HEK293T (cell line): ENCODE measurements at regions not wholly inside any gene's neighbourhood (a gene's known extent, or its start where the extent isn't known, plus 50 kb on each side); places are given as distances from the start of the nearest gene placed in this dataset.
"Not testable (repeated sequence)": the region's sequence is repeated elsewhere in the genome, so short reads cannot be mapped to it uniquely, and the experiment has no call there.

ENCODE experiments used
- CTCF ChIA-PET: fragments of 350-600 bp; formaldehyde crosslinking; extraction: SDS; loops from one replicate; lab custom pipeline; 2021; ENCODE audit warnings: antibody characterized with exemption, inconsistent platforms; lab: Yijun Ruan, JAX
- POLR2A ChIA-PET: fragments of 350-600 bp; formaldehyde crosslinking; extraction: SDS; loops from one replicate; lab custom pipeline; 2020; ENCODE audit warnings: antibody characterized with exemption, inconsistent platforms; lab: Yijun Ruan, JAX
- DNase-seq: peaks from one replicate; pipeline ENCODE4 v3.0.0; 2012; ENCODE audit warnings: mixed read lengths; ENCODE audit errors: extremely low spot score
- ARNT ChIP-seq: fragments of 450-650 bp; IDR thresholded peaks from 2 replicates; pipeline ENCODE4 v1.6.1; 2017; ENCODE audit warnings: mild to moderate bottlenecking
- BHLHE40 ChIP-seq: fragments of 450-650 bp; IDR thresholded peaks from 2 replicates; pipeline ENCODE4 v1.6.1; 2016; ENCODE audit warnings: mild to moderate bottlenecking, moderate library complexity, borderline replicate concordance
- CTBP1 ChIP-seq: fragments of 450-650 bp; IDR thresholded peaks from 2 replicates; pipeline ENCODE4 v1.6.1; 2016; ENCODE audit warnings: borderline replicate concordance
- ELF4 ChIP-seq: fragments of 450-650 bp; IDR thresholded peaks from 2 replicates; pipeline ENCODE4 v1.6.1; 2017; ENCODE audit warnings: antibody characterized with exemption
- FOXA1 ChIP-seq: fragments of 450-650 bp; IDR thresholded peaks from 2 replicates; pipeline ENCODE4 v1.6.1; 2016; ENCODE audit warnings: mild to moderate bottlenecking
- FOXK2 ChIP-seq: fragments of 450-650 bp; IDR thresholded peaks from 2 replicates; pipeline ENCODE4 v1.6.1; 2016; ENCODE audit warnings: mild to moderate bottlenecking
- FOXM1 ChIP-seq: fragments of 450-650 bp; IDR thresholded peaks from 2 replicates; pipeline ENCODE4 v1.6.1; 2017; ENCODE audit warnings: mild to moderate bottlenecking, borderline replicate concordance
- HDGF ChIP-seq: fragments of 450-650 bp; IDR thresholded peaks from 2 replicates; pipeline ENCODE4 v1.6.1; 2017; ENCODE audit warnings: antibody characterized with exemption, borderline replicate concordance
- L3MBTL2 ChIP-seq: fragments of 450-650 bp; conservative IDR thresholded peaks from 2 replicates; pipeline ENCODE4 v1.6.1; 2016; ENCODE audit warnings: mild to moderate bottlenecking
- LEF1 ChIP-seq: fragments of 450-650 bp; IDR thresholded peaks from 2 replicates; pipeline ENCODE4 v1.6.1; 2017; ENCODE audit warnings: mild to moderate bottlenecking, borderline replicate concordance
- NFRKB ChIP-seq: fragments of 450-650 bp; IDR thresholded peaks from 2 replicates; pipeline ENCODE4 v1.6.1; 2016; ENCODE audit warnings: mild to moderate bottlenecking, moderate library complexity
- PKNOX1 ChIP-seq: fragments of 450-650 bp; IDR thresholded peaks from 2 replicates; pipeline ENCODE4 v1.6.1; 2016
- SP1 ChIP-seq: fragments of 450-650 bp; IDR thresholded peaks from 2 replicates; pipeline ENCODE4 v1.6.1; 2017
- SUZ12 ChIP-seq: fragments of 450-650 bp; IDR thresholded peaks from 2 replicates; pipeline ENCODE4 v1.6.1; 2016; ENCODE audit warnings: mild to moderate bottlenecking
- TARDBP ChIP-seq: fragments of 450-650 bp; IDR thresholded peaks from 2 replicates; pipeline ENCODE4 v1.6.1; 2016
- ZNF384 ChIP-seq: fragments of 450-650 bp; IDR thresholded peaks from 2 replicates; pipeline ENCODE4 v1.6.1; 2016

GRCh38 chr18:59980188-59980637 lies 80.4 kb downstream of the PMAIP1 start:
- ChIA-PET POLR2A (interaction anchor here (1.4 kb wide), 1 partner anchor 80 kb away, joined by 3 read pairs; no protein-coding TSS in a partner anchor), CTCF (interaction anchor here (1.1 kb wide), 1 partner anchor 16 kb away, joined by 3 read pairs; no protein-coding TSS in a partner anchor)
- no peak for DNase-seq
- no peak for TF ChIP-seq CTBP1
- TF ChIP-seq TARDBP = no peak
- TF ChIP-seq FOXA1 = no peak
- TF ChIP-seq PKNOX1 = no peak
- TF ChIP-seq ARNT = no peak
- no peak for TF ChIP-seq HDGF
- no peak for TF ChIP-seq L3MBTL2
- TF ChIP-seq NFRKB = no peak
- TF ChIP-seq SP1 = no peak
- no peak for TF ChIP-seq ZNF384
- no peak for TF ChIP-seq ELF4
- no peak for TF ChIP-seq BHLHE40
- no peak for TF ChIP-seq LEF1

GRCh38 chr18:59971871-59972428 lies 72.2 kb downstream of the PMAIP1 start:
- TF ChIP-seq ZNF384 (no peak), NFRKB (no peak), HDGF (no peak), FOXM1 (no peak), FOXK2 (no peak), PKNOX1 (no peak), LEF1 (no peak), ELF4 (no peak), ARNT (no peak), FOXA1 (no peak), CTBP1 (no peak), TARDBP (no peak), SP1 (no peak), BHLHE40 (no peak), L3MBTL2 (no peak), SUZ12 (no peak)
- POLR2A ChIA-PET = no interaction called here
- CTCF ChIA-PET = interaction anchor here (0.6 kb wide), 1 partner anchor 148 kb away, joined by 5 read pairs; no protein-coding TSS in a partner anchor
- no peak for DNase-seq

- POLR2A ChIA-PET, DNase-seq: not testable (repeated sequence)
- CTCF ChIA-PET = interaction anchor here (0.6 kb wide), 1 partner anchor 147 kb away, joined by 5 read pairs; no protein-coding TSS in a partner anchor
These were observed 71.3 kb downstream of the PMAIP1 start for GRCh38 chr18:59971144-59971543.

- CTCF ChIA-PET, POLR2A ChIA-PET, DNase-seq: not testable (repeated sequence)
These were observed 69.8 kb downstream of the PMAIP1 start for GRCh38 chr18:59969477-59970028.

GRCh38 chr18:59968583-59968982 lies 68.8 kb downstream of the PMAIP1 start:
- CTCF ChIA-PET = no interaction called here
- TF ChIP-seq ZNF384 = no peak
- TF ChIP-seq BHLHE40 = no peak
- TF ChIP-seq L3MBTL2 = no peak
- no peak for TF ChIP-seq FOXK2
- TF ChIP-seq NFRKB = no peak
- no peak for TF ChIP-seq TARDBP
- no peak for TF ChIP-seq PKNOX1
- TF ChIP-seq ARNT = no peak
- TF ChIP-seq SP1 = no peak
- TF ChIP-seq ELF4 = no peak
- no peak for TF ChIP-seq FOXA1
- TF ChIP-seq SUZ12 = no peak
- no peak for TF ChIP-seq FOXM1
- TF ChIP-seq HDGF = no peak
- no peak for TF ChIP-seq LEF1
- TF ChIP-seq CTBP1 = no peak
- POLR2A ChIA-PET = no interaction called here
- DNase-seq = no peak

- ChIA-PET POLR2A (no interaction called here), CTCF (no interaction called here)
- no peak for TF ChIP-seq ELF4
- no peak for TF ChIP-seq L3MBTL2
- no peak for TF ChIP-seq FOXK2
- no peak for TF ChIP-seq PKNOX1
- TF ChIP-seq SP1 = no peak
- no peak for TF ChIP-seq LEF1
- TF ChIP-seq ARNT = no peak
- no peak for TF ChIP-seq TARDBP
- no peak for TF ChIP-seq ZNF384
- no peak for TF ChIP-seq BHLHE40
- no peak for DNase-seq
These were observed 68.1 kb downstream of the PMAIP1 start for GRCh38 chr18:59967878-59968277.
